RWPE1 (cell line): ENCODE measurements at regions not wholly inside any gene's neighbourhood (a gene's known extent, or its start where the extent isn't known, plus 50 kb on each side); places are given as distances from the start of the nearest gene placed in this dataset.

Experiments
- CTCF ChIA-PET: fragments of 350-600 bp; sonication (Branson Sonifier 250); formaldehyde crosslinking; extraction: SDS; loops from one replicate; lab custom pipeline; 2021; lab: Yijun Ruan, JAX
- POLR2A ChIA-PET: fragments of 400-600 bp; formaldehyde crosslinking; extraction: SDS; loops from one replicate; lab custom pipeline; 2020; ENCODE audit warnings: antibody characterized with exemption; ENCODE audit not compliant: low non-redundant PET; lab: Yijun Ruan, JAX
- DNase-seq: peaks from one replicate; pipeline ENCODE4 v3.0.0; 2012; ENCODE audit warnings: low spot score
- H3K27ac ChIP-seq: fragments of 450-650 bp; 2 replicates; pipeline ENCODE4 v1.5.1; 2017
- TF ChIP-seq, protein P1 (sequence below): fragments of 450-650 bp; conservative IDR thresholded peaks from 2 replicates; pipeline ENCODE4 v1.5.1; 2017; ENCODE audit warnings: low read depth, mild to moderate bottlenecking

DNA sequence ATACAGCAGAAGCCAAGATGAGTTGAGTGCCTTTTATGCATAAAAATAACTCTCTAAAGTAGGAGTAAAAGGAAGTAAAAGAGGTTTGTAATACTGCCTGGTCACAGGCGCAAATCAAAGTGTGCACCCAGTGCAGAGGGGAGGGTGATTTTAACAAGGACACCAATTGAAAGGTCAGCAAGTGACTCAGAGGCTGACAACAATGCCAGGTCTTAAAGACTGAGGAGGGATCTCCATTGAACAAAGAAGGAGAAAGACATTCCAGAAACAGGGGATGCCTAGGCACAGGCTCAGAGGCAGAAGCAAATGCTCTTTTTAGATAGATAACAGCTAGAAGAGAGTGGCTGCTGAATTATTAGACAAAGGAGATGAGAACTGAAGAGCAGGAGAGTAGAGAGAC is 297.4 kb upstream of the VCX start:
- no peak overlapping the region for H3K27ac ChIP-seq
- POLR2A ChIA-PET = no interaction called here
- DNase-seq = no peak
- CTCF ChIA-PET = no interaction called here
- TF ChIP-seq, protein P1, sequence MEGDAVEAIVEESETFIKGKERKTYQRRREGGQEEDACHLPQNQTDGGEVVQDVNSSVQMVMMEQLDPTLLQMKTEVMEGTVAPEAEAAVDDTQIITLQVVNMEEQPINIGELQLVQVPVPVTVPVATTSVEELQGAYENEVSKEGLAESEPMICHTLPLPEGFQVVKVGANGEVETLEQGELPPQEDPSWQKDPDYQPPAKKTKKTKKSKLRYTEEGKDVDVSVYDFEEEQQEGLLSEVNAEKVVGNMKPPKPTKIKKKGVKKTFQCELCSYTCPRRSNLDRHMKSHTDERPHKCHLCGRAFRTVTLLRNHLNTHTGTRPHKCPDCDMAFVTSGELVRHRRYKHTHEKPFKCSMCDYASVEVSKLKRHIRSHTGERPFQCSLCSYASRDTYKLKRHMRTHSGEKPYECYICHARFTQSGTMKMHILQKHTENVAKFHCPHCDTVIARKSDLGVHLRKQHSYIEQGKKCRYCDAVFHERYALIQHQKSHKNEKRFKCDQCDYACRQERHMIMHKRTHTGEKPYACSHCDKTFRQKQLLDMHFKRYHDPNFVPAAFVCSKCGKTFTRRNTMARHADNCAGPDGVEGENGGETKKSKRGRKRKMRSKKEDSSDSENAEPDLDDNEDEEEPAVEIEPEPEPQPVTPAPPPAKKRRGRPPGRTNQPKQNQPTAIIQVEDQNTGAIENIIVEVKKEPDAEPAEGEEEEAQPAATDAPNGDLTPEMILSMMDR = no peak

DNA sequence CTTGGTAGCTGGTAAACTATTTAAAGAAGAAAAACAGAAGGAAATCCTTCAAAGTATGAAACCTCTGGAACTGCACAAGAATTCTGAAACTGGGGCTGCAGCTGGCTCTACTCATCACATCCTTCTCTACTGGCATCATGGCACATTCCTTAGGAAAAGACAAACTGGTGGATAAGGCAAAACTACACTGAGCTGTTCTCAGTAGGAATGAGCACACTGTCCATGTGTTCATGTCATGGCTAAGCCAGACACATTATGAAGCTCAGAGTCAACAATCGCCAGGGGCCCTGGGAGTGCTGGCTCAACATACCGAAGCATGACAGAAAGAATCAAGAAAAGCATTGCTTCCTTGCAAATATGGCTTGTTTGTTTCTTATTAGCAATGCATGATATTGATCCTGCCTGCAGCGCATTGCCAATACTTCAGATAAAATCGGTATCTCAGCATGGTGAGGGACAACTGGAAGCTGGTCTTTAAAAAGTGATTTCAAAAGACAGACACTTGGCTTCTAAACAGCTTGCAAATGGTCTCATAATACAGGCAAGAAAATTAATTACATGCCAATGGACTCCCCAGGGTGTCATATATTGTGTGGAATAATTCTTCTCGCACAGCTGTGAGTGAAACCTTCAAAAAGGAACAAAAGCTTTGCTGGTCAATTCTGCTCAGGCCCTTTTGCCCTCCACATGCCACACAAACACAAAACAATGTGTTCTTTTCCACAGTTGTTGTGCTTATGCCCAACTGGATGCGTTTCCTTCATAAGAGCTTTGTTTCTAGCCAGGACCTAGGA is 300.2 kb upstream of the VCX start:
- no peak for DNase-seq
- POLR2A ChIA-PET = no interaction called here
- CTCF ChIA-PET = no interaction called here
- H3K27ac ChIP-seq = no peak overlapping the region
- TF ChIP-seq, protein P1 = no peak

DNA sequence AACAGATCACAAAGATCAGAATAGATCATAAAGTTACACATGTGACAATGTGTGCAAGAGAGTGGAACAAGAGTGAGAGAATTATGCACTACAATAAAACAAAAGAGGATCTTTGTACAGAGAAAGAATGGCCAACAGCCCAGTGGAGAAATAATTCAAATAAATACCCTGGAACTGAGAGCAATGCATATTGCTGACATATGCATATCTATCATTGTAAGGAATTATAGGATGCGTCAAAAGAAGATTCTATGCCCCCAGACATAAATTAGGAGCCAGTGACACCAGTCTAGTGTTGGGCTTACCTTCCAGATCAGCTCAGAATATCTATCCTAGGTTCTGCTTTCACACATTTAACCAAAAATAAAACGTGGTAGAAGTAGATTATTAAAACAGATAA is 320.1 kb upstream of the VCX start:
- POLR2A ChIA-PET = no interaction called here
- TF ChIP-seq, protein P1 = no peak
- DNase-seq = no peak

DNA sequence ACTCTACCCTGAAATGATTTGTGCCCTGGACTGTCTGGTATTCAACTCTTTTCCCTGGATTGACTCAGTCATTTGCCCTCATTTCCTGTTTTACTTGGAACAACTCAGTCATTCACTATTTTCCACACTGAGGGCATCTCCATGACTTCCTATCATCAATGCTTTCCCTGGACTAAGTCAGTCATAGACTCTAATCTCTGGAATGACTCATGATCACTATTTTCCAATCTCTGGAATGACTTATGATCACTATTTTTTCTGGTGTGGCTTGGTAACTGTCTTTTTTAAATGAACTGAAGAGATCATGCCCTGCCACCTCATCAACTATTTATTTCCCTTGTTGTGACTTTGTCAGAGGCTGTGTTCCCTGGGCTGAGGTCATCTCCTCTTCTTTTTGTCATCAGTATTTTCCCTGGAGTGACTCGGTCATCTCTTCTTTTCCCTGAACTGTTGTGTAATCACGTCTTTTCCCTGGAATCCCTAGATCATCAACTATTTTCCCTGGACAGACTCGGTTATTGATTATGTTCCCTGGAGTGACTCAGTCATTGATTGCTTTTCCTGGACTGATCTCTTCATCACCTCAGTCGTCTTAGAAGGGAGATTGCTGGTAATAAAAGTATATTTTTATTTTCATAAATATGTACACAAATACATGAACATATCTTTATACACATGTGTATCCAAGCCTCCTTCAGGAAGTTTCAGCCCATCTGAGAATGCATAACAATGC is 327.1 kb upstream of the VCX start:
- TF ChIP-seq, protein P1 = no peak
- POLR2A ChIA-PET = no interaction called here
- H3K27ac ChIP-seq = no peak overlapping the region
- CTCF ChIA-PET = no interaction called here
- DNase-seq = no peak

More for the DNA sequence above, 320.1 kb upstream of the VCX start:
- CTCF ChIA-PET = no interaction called here
- no peak overlapping the region for H3K27ac ChIP-seq

DNA sequence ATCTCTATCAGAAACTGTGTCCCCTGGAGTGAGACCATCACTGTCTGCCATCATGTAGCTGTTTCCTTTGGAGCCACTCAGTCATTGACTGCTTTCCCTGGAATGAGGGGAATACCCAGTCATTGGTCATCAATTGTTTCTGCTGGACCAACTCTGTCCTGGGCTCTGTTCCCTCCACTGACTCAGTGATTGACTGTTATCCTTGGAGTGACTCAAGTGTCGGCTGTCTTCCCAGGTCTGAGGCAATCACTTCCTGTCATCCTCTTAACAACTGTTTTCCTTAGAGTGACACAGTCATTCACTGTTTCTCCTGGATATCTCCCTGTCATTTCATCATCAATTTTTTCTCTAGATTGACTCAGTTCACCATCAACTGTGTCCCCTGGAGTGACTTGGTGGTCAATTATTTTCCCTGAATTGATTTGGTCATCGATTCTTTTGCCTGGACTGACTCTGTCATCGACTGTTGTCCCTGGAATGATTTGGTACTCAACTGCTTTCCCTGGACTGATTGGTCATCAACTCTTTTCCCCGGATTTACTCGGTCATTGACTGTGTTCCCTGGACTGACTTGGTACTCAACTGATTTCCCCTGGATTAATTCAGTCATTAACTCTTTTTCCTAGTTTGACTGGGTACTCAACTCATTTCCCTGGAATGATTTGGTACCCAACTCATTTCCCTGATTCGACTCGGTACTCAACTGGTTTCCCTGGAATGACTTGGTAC is 327.9 kb upstream of the VCX start:
- ChIA-PET CTCF (no interaction called here), POLR2A (no interaction called here)
- DNase-seq = no peak
- H3K27ac ChIP-seq = no peak overlapping the region
- TF ChIP-seq, protein P1 = no peak

DNA sequence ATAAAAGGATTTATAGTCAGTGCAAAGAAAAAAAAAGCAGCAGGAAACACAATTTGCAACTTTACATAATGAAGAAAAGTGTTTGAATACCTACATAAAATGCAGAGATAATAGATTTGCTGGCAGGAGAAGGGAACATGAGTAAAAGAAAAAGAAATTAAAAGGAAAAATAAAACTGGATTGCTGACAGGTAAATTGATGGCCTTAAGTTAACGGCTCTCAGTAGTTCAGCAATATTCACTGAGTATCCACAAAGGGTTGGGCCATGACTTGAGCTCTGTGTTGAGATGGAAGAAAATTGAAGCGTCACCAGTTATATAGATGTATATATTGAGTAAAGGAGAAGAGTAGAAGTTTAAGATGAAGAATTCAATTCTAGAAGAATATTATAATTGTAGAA is 330.1 kb upstream of the VCX start:
- CTCF ChIA-PET = no interaction called here
- DNase-seq = no peak
- TF ChIP-seq, protein P1 = no peak
- H3K27ac ChIP-seq = no peak overlapping the region
- POLR2A ChIA-PET = no interaction called here
